Keratinocyte (primary cell): ENCODE measurements at regions not wholly inside any gene's neighbourhood (a gene's known extent, or its start where the extent isn't known, plus 50 kb on each side); places are given as distances from the start of the nearest gene placed in this dataset.

Source experiments
- DNase-seq: peaks from one replicate; pipeline ENCODE4 v3.0.0-alpha.2; 2011; ENCODE audit warnings: low read depth, missing footprints, low spot score
- FAIRE-seq: peaks from 2 replicates; lab custom pipeline; 2011; peaks lifted over from hg19 to GRCh38; lab: Jason Lieb, UNC
- H2AFZ ChIP-seq: 2 replicates; pipeline ENCODE4 v1.6.0; 2012; ENCODE audit warnings: low read length, control low read depth, inconsistent platforms; ENCODE audit not compliant: control insufficient read depth
- H3K27ac ChIP-seq: 2 replicates; pipeline ENCODE4 v1.5.1; 2011; ENCODE audit warnings: low read length; ENCODE audit not compliant: control insufficient read depth, insufficient read depth
- H3K27me3 ChIP-seq: 3 replicates; pipeline ENCODE4 v1.6.0; 2011; ENCODE audit warnings: low read length; ENCODE audit not compliant: control insufficient read depth, insufficient read depth; ENCODE audit errors: extremely low read depth
- H3K36me3 ChIP-seq, 2 experiments: 2 replicates in 1 of 2; 3 replicates in 1 of 2; pipeline ENCODE4 v1.5.1; 2011; ENCODE audit warnings: low read length in 2 of 2, mild to moderate bottlenecking in 1 of 2; ENCODE audit not compliant: control insufficient read depth in 2 of 2, insufficient read depth in 2 of 2; ENCODE audit errors: extremely low read depth in 1 of 2
- H3K4me1 ChIP-seq: 3 replicates; pipeline ENCODE4 v1.5.1; 2011; ENCODE audit warnings: low read length; ENCODE audit not compliant: control insufficient read depth, insufficient read depth; ENCODE audit errors: extremely low read depth
- H3K4me2 ChIP-seq: 3 replicates; pipeline ENCODE4 v1.6.0; 2011; ENCODE audit warnings: low read depth, low read length; ENCODE audit not compliant: control insufficient read depth, insufficient read depth; ENCODE audit errors: extremely low read depth
- H3K4me3 ChIP-seq, 3 experiments: fragments of 200-600 bp in 1 of 3; sonication (generic) in 1 of 3; 2 replicates in 2 of 3; 3 replicates in 1 of 3; pipeline ENCODE4 v1.5.1; 2011 to 2016; ENCODE audit warnings: low read length in 3 of 3, mild to moderate bottlenecking in 3 of 3, control low read depth in 2 of 3, inconsistent platforms in 1 of 3, low read depth in 1 of 3, mixed read lengths in 1 of 3, mixed run types in 1 of 3, moderate library complexity in 1 of 3; ENCODE audit not compliant: control insufficient read depth in 2 of 3, insufficient read depth in 2 of 3; ENCODE audit errors: extremely low read depth in 1 of 3
- H3K79me2 ChIP-seq: 2 replicates; pipeline ENCODE4 v1.6.0; 2012; ENCODE audit warnings: low read length; ENCODE audit not compliant: control insufficient read depth, insufficient read depth
- H3K9ac ChIP-seq: 3 replicates; pipeline ENCODE4 v1.6.0; 2011; ENCODE audit warnings: low read length; ENCODE audit not compliant: control insufficient read depth, insufficient read depth; ENCODE audit errors: extremely low read depth
- H3K9me1 ChIP-seq: 3 replicates; pipeline ENCODE4 v1.6.0; 2011; ENCODE audit warnings: low read length; ENCODE audit not compliant: control insufficient read depth, insufficient read depth; ENCODE audit errors: extremely low read depth
- H3K9me3 ChIP-seq: 2 replicates; pipeline ENCODE4 v1.5.1; 2012; ENCODE audit warnings: low read depth, low read length; ENCODE audit not compliant: control insufficient read depth
- H4K20me1 ChIP-seq: 3 replicates; pipeline ENCODE4 v1.6.0; 2011; ENCODE audit warnings: low read length; ENCODE audit not compliant: control insufficient read depth, insufficient read depth; ENCODE audit errors: extremely low read depth
- CTCF ChIP-seq, 3 experiments: IDR thresholded peaks in 1 of 3; conservative IDR thresholded peaks in 1 of 3; optimal IDR thresholded peaks in 1 of 3; 2 replicates in 2 of 3; 3 replicates in 1 of 3; pipeline versions ENCODE3 to v1.5.1; 2011; ENCODE audit warnings: low read length in 3 of 3, mild to moderate bottlenecking in 3 of 3, moderate library complexity in 2 of 3, control low read depth in 1 of 3, inconsistent platforms in 1 of 3; ENCODE audit not compliant: insufficient read depth in 2 of 3; ENCODE audit errors: extremely low read depth in 1 of 3
- EZH2 ChIP-seq: IDR thresholded peaks from one replicate; pipeline ENCODE4 v1.6.1; 2012; ENCODE audit warnings: inconsistent platforms, mild to moderate bottlenecking, low read length, moderate library complexity
- dilution Hi-C: fragments of 300-500 bp; cut with MboI; formaldehyde crosslinking; loops from one replicate; pipeline ENCODE4 v1.7.0; 2020; ENCODE audit warnings: low sequenced_read_pairs; ENCODE audit not compliant: extremely low pct_ligation_motif_present

GRCh38 chrX:13888284-13888683 lies 71.4 kb upstream of the GPM6B start:
- no peaks in the 10 kb centered on the region for H3K36me3 ChIP-seq
- H3K9me1 ChIP-seq, result no peaks in the 10 kb centered on the region
- DNase-seq, result no peak
- no peak overlapping the region for H3K9ac ChIP-seq
- no peaks in the 10 kb centered on the region for H4K20me1 ChIP-seq
- dilution Hi-C loops, result no loop called here
- no peak for FAIRE-seq
- TF ChIP-seq CTCF (optimal IDR thresholded peaks at IDR 0.05 in 1 of 3, IDR thresholded peaks at IDR 0.05 in 1 of 3, conservative IDR thresholded peaks at IDR 0.05 in 1 of 3; ENCODE audit: extremely low read depth in 1 of 3, insufficient read depth in 2 of 3, low read length in 3 of 3), result no peak
- TF ChIP-seq EZH2, result no peak
- no peaks in the 10 kb centered on the region for H3K9me3 ChIP-seq
- no peak overlapping the region for H3K4me2 ChIP-seq
- no peak overlapping the region for H2AFZ ChIP-seq
- H3K27ac ChIP-seq, result no peak overlapping the region
- H3K4me3 ChIP-seq, result no peak overlapping the region
- H3K79me2 ChIP-seq, result no peaks in the 10 kb centered on the region
- peaks cover 3% of the 10 kb centered on the region for H3K27me3 ChIP-seq
- H3K4me1 ChIP-seq, result no peaks in the 10 kb centered on the region

GRCh38 chrX:13885591-13885990 lies 68.7 kb upstream of the GPM6B start:
- H3K9ac ChIP-seq, result no peak overlapping the region
- DNase-seq, result no peak
- peaks cover 3% of the 10 kb centered on the region for H3K27me3 ChIP-seq
- H3K4me2 ChIP-seq, result no peak overlapping the region
- dilution Hi-C loops, result no loop called here
- H3K9me1 ChIP-seq, result no peaks in the 10 kb centered on the region
- H3K27ac ChIP-seq, result no peak overlapping the region
- no peak for FAIRE-seq
- no peaks in the 10 kb centered on the region for H3K9me3 ChIP-seq
- no peaks in the 10 kb centered on the region for H3K36me3 ChIP-seq
- no peaks in the 10 kb centered on the region for H4K20me1 ChIP-seq
- TF ChIP-seq EZH2 (no peak), CTCF (optimal IDR thresholded peaks at IDR 0.05 in 1 of 3, IDR thresholded peaks at IDR 0.05 in 1 of 3, conservative IDR thresholded peaks at IDR 0.05 in 1 of 3; ENCODE audit: extremely low read depth in 1 of 3, insufficient read depth in 2 of 3, low read length in 3 of 3) (no peak)
- H3K79me2 ChIP-seq, result no peaks in the 10 kb centered on the region
- no peak overlapping the region for H2AFZ ChIP-seq
- H3K4me3 ChIP-seq, result no peak overlapping the region
- H3K4me1 ChIP-seq, result no peaks in the 10 kb centered on the region
